Esophagus muscularis mucosa (tissue), 3 donors: ENCODE measurements at regions not wholly inside any gene's neighbourhood (a gene's known extent, or its start where the extent isn't known, plus 50 kb on each side); places are given as distances from the start of the nearest gene placed in this dataset.

Source experiments
- CTCF ChIP-seq, 3 experiments: fragments of 200-600 bp in 2 of 3; fragments of 450-650 bp in 1 of 3; sonication (generic) in 2 of 3; IDR thresholded peaks; one replicate each; pipeline ENCODE4 v1.5.1; 2017 to 2019; ENCODE audit warnings: antibody characterized with exemption in 3 of 3, mild to moderate bottlenecking in 2 of 3, moderate library complexity in 1 of 3
- POLR2A ChIP-seq: fragments of 450-650 bp; IDR thresholded peaks from one replicate; pipeline ENCODE4 v1.6.1; 2017; ENCODE audit warnings: antibody characterized with exemption, moderate library complexity, mild to moderate bottlenecking, low read depth

DNA sequence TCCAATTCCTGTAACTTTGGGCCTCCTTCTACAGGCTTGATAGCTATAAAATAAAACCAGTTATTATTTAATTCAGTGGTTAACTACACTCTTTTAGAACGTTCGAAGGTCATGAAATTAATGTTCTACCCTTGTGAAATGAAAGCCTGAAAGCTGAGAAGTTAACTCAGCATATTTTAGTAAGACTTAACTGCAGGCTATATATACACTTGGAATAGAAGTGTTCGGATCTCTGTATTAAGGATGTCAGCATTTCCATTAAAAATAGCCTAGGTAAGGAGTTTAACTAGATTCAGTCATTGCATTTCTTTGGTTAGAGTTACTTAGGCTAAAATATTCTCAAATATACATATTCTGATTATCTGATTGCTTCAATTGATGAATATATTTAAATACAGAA lies 229.2 kb downstream of the MRPS30 start:
- no peak for TF ChIP-seq POLR2A
- no peak for TF ChIP-seq CTCF (IDR thresholded peaks at IDR 0.05)
